ENCODE measurements at regions not wholly inside any gene's neighbourhood (a gene's known extent, or its start where the extent isn't known, plus 50 kb on each side); places are given as distances from the start of the nearest gene placed in this dataset.

GRCh38 chr3:151971814-151972579, 98.6 kb downstream of the SUCNR1 start:
- Histone ChIP-seq H3K4me3 (ENCODE audit: low read length) (no peak overlapping the region), H2AFZ (ENCODE audit: low read length) (no peak overlapping the region), H3K9me3 (replicated peaks; ENCODE audit: insufficient read depth, low read length) (no peaks in the 10 kb centered on the region), H3K27me3 (replicated peaks; ENCODE audit: insufficient read depth, low read length) (no peaks in the 10 kb centered on the region), H3K4me2 (ENCODE audit: low read depth, low read length) (no peak overlapping the region), H3K79me2 (ENCODE audit: low read length) (no peaks in the 10 kb centered on the region), H3K9ac (ENCODE audit: low read length) (no peak overlapping the region), H3K4me1 (ENCODE audit: low read length) (no peaks in the 10 kb centered on the region), H3K27ac (ENCODE audit: low read length) (no peak overlapping the region), H3K36me3 (replicated peaks; ENCODE audit: insufficient read depth, low read length) (no peaks in the 10 kb centered on the region), H3K9me2 (replicated peaks; ENCODE audit: insufficient read depth, low read length) (no peaks in the 10 kb centered on the region), H3F3A (ENCODE audit: insufficient read depth, low read length) (no peaks in the 10 kb centered on the region), H4K20me1 (ENCODE audit: insufficient read depth, low read length) (no peaks in the 10 kb centered on the region)
- TF ChIP-seq EZH2phosphoT487 (IDR thresholded peaks at IDR 0.05; ENCODE audit: low read length) (no peak), CTCF (IDR thresholded peaks at IDR 0.05; ENCODE audit: low read length) (no peak), EZH2 (optimal IDR thresholded peaks at IDR 0.05; ENCODE audit: low read depth, low read length) (no peak)
- DNase-seq, result no peak

GRCh38 chr3:151974067-151974466, 100.6 kb downstream of the SUCNR1 start:
- Histone ChIP-seq H3K9me3 (replicated peaks; ENCODE audit: insufficient read depth, low read length) (no peaks in the 10 kb centered on the region), H3F3A (ENCODE audit: insufficient read depth, low read length) (no peaks in the 10 kb centered on the region), H3K9me2 (replicated peaks; ENCODE audit: insufficient read depth, low read length) (no peaks in the 10 kb centered on the region), H3K4me1 (ENCODE audit: low read length) (no peaks in the 10 kb centered on the region), H3K27ac (ENCODE audit: low read length) (no peak overlapping the region), H3K4me3 (ENCODE audit: low read length) (no peak overlapping the region), H2AFZ (ENCODE audit: low read length) (no peak overlapping the region), H3K9ac (ENCODE audit: low read length) (no peak overlapping the region), H3K27me3 (replicated peaks; ENCODE audit: insufficient read depth, low read length) (no peaks in the 10 kb centered on the region), H3K79me2 (ENCODE audit: low read length) (no peaks in the 10 kb centered on the region), H4K20me1 (ENCODE audit: insufficient read depth, low read length) (no peaks in the 10 kb centered on the region), H3K36me3 (replicated peaks; ENCODE audit: insufficient read depth, low read length) (no peaks in the 10 kb centered on the region), H3K4me2 (ENCODE audit: low read depth, low read length) (no peak overlapping the region)
- DNase-seq, result no peak
- TF ChIP-seq EZH2 (optimal IDR thresholded peaks at IDR 0.05; ENCODE audit: low read depth, low read length) (no peak), EZH2phosphoT487 (IDR thresholded peaks at IDR 0.05; ENCODE audit: low read length) (no peak), CTCF (IDR thresholded peaks at IDR 0.05; ENCODE audit: low read length) (no peak)

GRCh38 chr3:151976211-151977050, 103.0 kb downstream of the SUCNR1 start:
- H3K27ac ChIP-seq (ENCODE audit: low read length), result no peak overlapping the region
- TF ChIP-seq CTCF (IDR thresholded peaks at IDR 0.05; ENCODE audit: low read length), result no peak
- TF ChIP-seq EZH2 (optimal IDR thresholded peaks at IDR 0.05; ENCODE audit: low read depth, low read length), result no peak
- TF ChIP-seq EZH2phosphoT487 (IDR thresholded peaks at IDR 0.05; ENCODE audit: low read length), result no peak
- H3K9ac ChIP-seq (ENCODE audit: low read length), result no peak overlapping the region
- H3K27me3 ChIP-seq (replicated peaks; ENCODE audit: insufficient read depth, low read length), result no peaks in the 10 kb centered on the region
- H2AFZ ChIP-seq (ENCODE audit: low read length), result no peak overlapping the region
- no peaks in the 10 kb centered on the region for H3K9me3 ChIP-seq (replicated peaks; ENCODE audit: insufficient read depth, low read length)
- no peak overlapping the region for H3K4me2 ChIP-seq (ENCODE audit: low read depth, low read length)
- no peaks in the 10 kb centered on the region for H3K9me2 ChIP-seq (replicated peaks; ENCODE audit: insufficient read depth, low read length)
- no peak overlapping the region for H3K4me3 ChIP-seq (ENCODE audit: low read length)
- H4K20me1 ChIP-seq (ENCODE audit: insufficient read depth, low read length), result no peaks in the 10 kb centered on the region
- H3K36me3 ChIP-seq (replicated peaks; ENCODE audit: insufficient read depth, low read length), result no peaks in the 10 kb centered on the region
- no peaks in the 10 kb centered on the region for H3F3A ChIP-seq (ENCODE audit: insufficient read depth, low read length)
- no peaks in the 10 kb centered on the region for H3K79me2 ChIP-seq (ENCODE audit: low read length)
- no peaks in the 10 kb centered on the region for H3K4me1 ChIP-seq (ENCODE audit: low read length)
- DNase-seq, result no peak

Measured in MM.1S (cell line).